Testis (tissue), 2 donors: ENCODE measurements at regions not wholly inside any gene's neighbourhood (a gene's known extent, or its start where the extent isn't known, plus 50 kb on each side); places are given as distances from the start of the nearest gene placed in this dataset.

ENCODE experiments used
- DNase-seq: peaks from one replicate; pipeline ENCODE4 v3.0.0-alpha.2; 2019
- H3K27ac ChIP-seq, 2 donors: fragments of 200-600 bp; sonication (generic); one replicate each; pipeline ENCODE4 v1.5.1; 2019
- H3K27me3 ChIP-seq: fragments of 200-600 bp; sonication (generic); one replicate; pipeline ENCODE4 v1.5.1; 2019
- H3K36me3 ChIP-seq: fragments of 200-600 bp; sonication (generic); one replicate; pipeline ENCODE4 v1.5.1; 2017; ENCODE audit warnings: low read depth; ENCODE audit errors: missing control alignments
- H3K4me1 ChIP-seq: fragments of 200-600 bp; sonication (generic); one replicate; pipeline ENCODE4 v1.5.1; 2019
- H3K4me3 ChIP-seq, 2 donors: fragments of 200-600 bp; sonication (generic); one replicate each; pipeline ENCODE4 v1.5.1; 2017 to 2019
- H3K9me3 ChIP-seq: fragments of 200-600 bp; sonication (generic); one replicate; pipeline ENCODE4 v1.5.1; 2017
- CTCF ChIP-seq, 3 experiments: fragments of 450-650 bp in 2 of 3; fragments of 200-600 bp in 1 of 3; sonication (generic) in 1 of 3; IDR thresholded peaks; one replicate each; pipeline ENCODE4 v1.5.1; 2016 to 2019; ENCODE audit warnings: antibody characterized with exemption in 3 of 3, mild to moderate bottlenecking in 2 of 3, moderate library complexity in 1 of 3
- POLR2A ChIP-seq: fragments of 450-650 bp; IDR thresholded peaks from one replicate; pipeline ENCODE4 v1.6.1; 2017; ENCODE audit warnings: antibody characterized with exemption, mild to moderate bottlenecking, moderate library complexity
- WGBS, 2 donors: methylation state at CpG; one replicate each; pipeline ENCODE4 v1.1.5; 2018; 5-methylcytosine and 5-hydroxymethylcytosine counted together
- intact Hi-C: fragments of 100-400 bp; cut with DNase I; formaldehyde crosslinking; loops from one replicate; pipeline ENCODE4 v1.15.1; 2023; ENCODE audit warnings: low total_unique reads

DNA sequence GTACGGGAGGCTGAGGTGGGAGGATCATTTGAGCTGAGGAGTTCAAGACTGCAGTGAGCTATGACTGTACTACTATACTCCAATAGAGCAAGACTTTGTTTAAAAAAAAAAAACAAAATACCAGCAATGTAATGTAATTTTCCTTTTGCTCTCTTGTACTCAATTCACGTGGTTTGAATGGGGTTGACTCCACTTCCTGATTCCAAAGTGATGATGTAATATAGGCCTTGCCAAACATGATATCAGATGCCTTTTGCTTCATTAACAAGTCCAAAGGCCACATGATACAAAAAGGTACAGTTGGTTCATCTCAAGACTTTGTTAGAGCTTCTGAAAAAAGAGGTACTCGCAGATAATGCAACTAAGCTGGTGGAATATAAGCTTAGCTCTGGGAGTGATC, 321.8 kb downstream of the ZEB2 start:
- Histone ChIP-seq H3K27ac (no peak overlapping the region), H3K9me3 (no peaks in the 10 kb centered on the region), H3K4me1 (no peaks in the 10 kb centered on the region), H3K36me3 (no peaks in the 10 kb centered on the region), H3K4me3 (no peak overlapping the region), H3K27me3 (no peaks in the 10 kb centered on the region)
- DNase-seq: no peak
- no peak for TF ChIP-seq POLR2A
- no peak for TF ChIP-seq CTCF (IDR thresholded peaks at IDR 0.05)
- intact Hi-C loops: no loop called here
- 73 to 74% methylated on average over 3 of the region's 3 CpGs for WGBS, 2 donors

- TF ChIP-seq CTCF (IDR thresholded peaks at IDR 0.05) (no peak), POLR2A (no peak)
- no peak overlapping the region for H3K4me3 ChIP-seq
- no peaks in the 10 kb centered on the region for H3K36me3 ChIP-seq
- no peaks in the 10 kb centered on the region for H3K9me3 ChIP-seq
- H3K27me3 ChIP-seq: no peaks in the 10 kb centered on the region
- intact Hi-C loops: no loop called here
- no peak overlapping the region for H3K27ac ChIP-seq
- DNase-seq: no peak
- no peaks in the 10 kb centered on the region for H3K4me1 ChIP-seq
- 94 to 95% methylated on average over 5 of the region's 5 CpGs for WGBS, 2 donors
These were observed 325.4 kb downstream of the ZEB2 start for GRCh38 chr2:144194326-144195071.

DNA sequence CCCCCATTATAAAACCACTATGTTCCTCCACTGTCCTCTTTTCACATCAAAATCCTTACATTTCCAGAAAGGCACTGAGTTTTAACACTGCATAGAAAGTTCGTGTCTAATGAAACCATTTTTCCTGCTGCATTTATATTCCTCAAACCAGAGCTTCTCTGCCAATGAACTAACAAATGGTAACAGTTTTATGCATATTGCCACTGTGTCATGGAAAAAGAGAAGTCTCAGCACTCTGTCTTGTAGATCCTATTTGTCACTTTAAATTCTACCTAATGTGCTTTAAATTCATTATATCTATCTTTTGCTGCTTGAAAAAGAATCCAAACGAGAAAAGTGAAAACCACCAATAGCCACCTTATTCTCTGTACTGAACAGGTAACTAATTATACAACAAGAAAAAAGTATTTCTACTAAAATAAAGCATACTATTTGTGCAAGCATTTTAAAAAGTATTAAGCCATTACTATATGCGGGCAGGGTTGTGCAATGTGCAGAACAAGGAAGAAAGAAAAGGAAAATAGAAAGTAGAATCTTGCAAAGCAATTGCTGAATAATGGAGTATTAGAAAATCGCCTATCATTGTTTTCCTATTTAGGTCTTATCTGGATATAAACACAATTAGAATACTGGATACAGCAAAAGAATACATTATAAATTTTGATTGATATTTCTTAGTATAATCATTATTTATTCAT, 328.9 kb downstream of the ZEB2 start:
- intact Hi-C loops: no loop called here
- H3K36me3 ChIP-seq: no peaks in the 10 kb centered on the region
- no peak overlapping the region for H3K27ac ChIP-seq
- no peak overlapping the region for H3K4me3 ChIP-seq
- no peaks in the 10 kb centered on the region for H3K27me3 ChIP-seq
- TF ChIP-seq CTCF (IDR thresholded peaks at IDR 0.05) (no peak), POLR2A (no peak)
- no peaks in the 10 kb centered on the region for H3K4me1 ChIP-seq
- no peak for DNase-seq
- no peaks in the 10 kb centered on the region for H3K9me3 ChIP-seq
- 86 to 92% methylated on average over 4 of the region's 4 CpGs for whole genome bisulfite sequencing, 2 donors

GRCh38 chr2:144183727-144184126, 336.2 kb downstream of the ZEB2 start:
- H3K27ac ChIP-seq: no peak overlapping the region
- WGBS, 2 donors: 93 to 95% methylated on average over 9 of the region's 9 CpGs

More at GRCh38 chr2:144183727-144184126, 336.2 kb downstream of the ZEB2 start:
- Histone ChIP-seq H3K4me1 (no peaks in the 10 kb centered on the region), H3K36me3 (no peaks in the 10 kb centered on the region), H3K27me3 (no peaks in the 10 kb centered on the region), H3K4me3 (no peak overlapping the region), H3K9me3 (no peaks in the 10 kb centered on the region)
- no peak for TF ChIP-seq CTCF (IDR thresholded peaks at IDR 0.05)
- TF ChIP-seq POLR2A: no peak
- no peak for DNase-seq
- intact Hi-C loops: no loop called here
